Karpas-422 (cell line): ENCODE measurements at regions not wholly inside any gene's neighbourhood (a gene's known extent, or its start where the extent isn't known, plus 50 kb on each side); places are given as distances from the start of the nearest gene placed in this dataset.
"Not testable (repeated sequence)": the region's sequence is repeated elsewhere in the genome, so short reads cannot be mapped to it uniquely, and the experiment has no call there.

Source experiments
- DNase-seq: peaks from one replicate; pipeline ENCODE4 v3.0.0-alpha.2; 2015
- H2AFZ ChIP-seq: fragments of 200-600 bp; sonication (generic); 2 replicates; pipeline ENCODE4 v1.6.1; 2014; ENCODE audit warnings: antibody characterized with exemption, low read length, mixed read lengths
- H3K27ac ChIP-seq: fragments of 200-600 bp; sonication (generic); 2 replicates; pipeline ENCODE4 v1.5.1; 2014; ENCODE audit warnings: mild to moderate bottlenecking, low read length, moderate library complexity
- H3K27me3 ChIP-seq: fragments of 200-600 bp; sonication (generic); 2 replicates; pipeline ENCODE4 v1.6.1; 2014; ENCODE audit warnings: low read length, mixed read lengths
- H3K36me3 ChIP-seq: fragments of 200-600 bp; sonication (generic); 2 replicates; pipeline ENCODE4 v1.6.1; 2014; ENCODE audit warnings: low read length, mixed read lengths; ENCODE audit not compliant: insufficient read depth
- H3K4me1 ChIP-seq: fragments of 200-600 bp; sonication (generic); 2 replicates; pipeline ENCODE4 v1.6.1; 2014; ENCODE audit warnings: mild to moderate bottlenecking, low read length, mixed read lengths
- H3K4me2 ChIP-seq: fragments of 200-600 bp; sonication (generic); 2 replicates; pipeline ENCODE4 v1.6.1; 2014; ENCODE audit warnings: low read length, low read depth, mild to moderate bottlenecking; ENCODE audit not compliant: poor library complexity, severe bottlenecking
- H3K4me3 ChIP-seq: fragments of 200-600 bp; sonication (generic); 2 replicates; pipeline ENCODE4 v1.5.1; 2014; ENCODE audit warnings: mild to moderate bottlenecking, antibody characterized with exemption, low read length, mixed read lengths
- H3K79me2 ChIP-seq: fragments of 200-600 bp; sonication (generic); 2 replicates; pipeline ENCODE4 v1.6.1; 2014; ENCODE audit warnings: mild to moderate bottlenecking, low read length, mixed read lengths
- H3K9ac ChIP-seq: fragments of 200-600 bp; sonication (generic); 2 replicates; pipeline ENCODE4 v1.6.0; 2014; ENCODE audit warnings: low read length
- H3K9me2 ChIP-seq: fragments of 200-600 bp; sonication (generic), shearing (Covaris generic); replicated peaks from 2 replicates; pipeline ENCODE4 v1.6.0; 2014; ENCODE audit warnings: mild to moderate bottlenecking, low read length, moderate library complexity; ENCODE audit not compliant: insufficient read depth
- H3K9me3 ChIP-seq: fragments of 300-700, 200-600 bp; sonication (generic); 2 replicates; pipeline ENCODE4 v1.6.1; 2014; ENCODE audit warnings: low read length, mixed read lengths
- H4K20me1 ChIP-seq: fragments of 200-600 bp; sonication (generic); 2 replicates; pipeline ENCODE4 v1.6.1; 2014; ENCODE audit warnings: mild to moderate bottlenecking, antibody characterized with exemption, low read length, low read depth; ENCODE audit not compliant: insufficient read depth

GRCh38 chr2:2730301-2730833 is 399.3 kb upstream of the MYT1L start:
- Histone ChIP-seq H3K9me2 (no peaks in the 10 kb centered on the region), H2AFZ (no peak overlapping the region), H3K4me3 (no peak overlapping the region), H3K27me3 (no peaks in the 10 kb centered on the region), H3K9me3 (no peaks in the 10 kb centered on the region), H3K9ac (no peak overlapping the region), H4K20me1 (no peaks in the 10 kb centered on the region), H3K79me2 (no peaks in the 10 kb centered on the region), H3K4me2 (no peak overlapping the region), H3K36me3 (no peaks in the 10 kb centered on the region), H3K27ac (no peak overlapping the region), H3K4me1 (no peaks in the 10 kb centered on the region)
- DNase-seq: no peak

GRCh38 chr2:2729246-2729645 is 398.2 kb upstream of the MYT1L start:
- H3K9me2 ChIP-seq: no peaks in the 10 kb centered on the region
- no peaks in the 10 kb centered on the region for H3K4me1 ChIP-seq
- no peak overlapping the region for H3K4me3 ChIP-seq
- no peaks in the 10 kb centered on the region for H3K36me3 ChIP-seq
- no peaks in the 10 kb centered on the region for H4K20me1 ChIP-seq
- H3K27ac ChIP-seq: no peak overlapping the region
- no peaks in the 10 kb centered on the region for H3K79me2 ChIP-seq
- no peak overlapping the region for H3K9ac ChIP-seq
- H3K27me3 ChIP-seq: no peaks in the 10 kb centered on the region
- H3K4me2 ChIP-seq: no peak overlapping the region
- no peaks in the 10 kb centered on the region for H3K9me3 ChIP-seq
- DNase-seq: no peak
- no peak overlapping the region for H2AFZ ChIP-seq

- H2AFZ ChIP-seq: no peak overlapping the region
These were observed 397.6 kb upstream of the MYT1L start for GRCh38 chr2:2728635-2729034.

GRCh38 chr2:2727876-2728511 is 396.9 kb upstream of the MYT1L start:
- no peak overlapping the region for H3K9ac ChIP-seq
- no peaks in the 10 kb centered on the region for H3K79me2 ChIP-seq
- no peaks in the 10 kb centered on the region for H3K4me1 ChIP-seq
- no peaks in the 10 kb centered on the region for H3K36me3 ChIP-seq
- no peak overlapping the region for H3K4me2 ChIP-seq
- no peak overlapping the region for H3K4me3 ChIP-seq
- H4K20me1 ChIP-seq: no peaks in the 10 kb centered on the region
- H3K27ac ChIP-seq: no peak overlapping the region
- no peaks in the 10 kb centered on the region for H3K27me3 ChIP-seq
- H3K9me3 ChIP-seq: no peaks in the 10 kb centered on the region
- no peak overlapping the region for H2AFZ ChIP-seq
- no peaks in the 10 kb centered on the region for H3K9me2 ChIP-seq
- no peak for DNase-seq

More at GRCh38 chr2:2728635-2729034, 397.6 kb upstream of the MYT1L start:
- no peaks in the 10 kb centered on the region for H3K9me3 ChIP-seq
- H3K27me3 ChIP-seq: no peaks in the 10 kb centered on the region
- no peaks in the 10 kb centered on the region for H3K9me2 ChIP-seq
- H3K4me3 ChIP-seq: no peak overlapping the region
- H3K79me2 ChIP-seq: no peaks in the 10 kb centered on the region
- H3K36me3 ChIP-seq: no peaks in the 10 kb centered on the region
- no peak for DNase-seq
- H3K4me1 ChIP-seq: no peaks in the 10 kb centered on the region
- no peak overlapping the region for H3K4me2 ChIP-seq
- H3K27ac ChIP-seq: no peak overlapping the region
- no peaks in the 10 kb centered on the region for H4K20me1 ChIP-seq
- H3K9ac ChIP-seq: no peak overlapping the region

GRCh38 chr2:2726163-2726562 is 395.1 kb upstream of the MYT1L start:
- no peak overlapping the region for H3K27ac ChIP-seq
- no peak overlapping the region for H3K4me3 ChIP-seq
- no peaks in the 10 kb centered on the region for H3K4me1 ChIP-seq
- H3K9me2 ChIP-seq: no peaks in the 10 kb centered on the region
- no peaks in the 10 kb centered on the region for H3K36me3 ChIP-seq
- DNase-seq: no peak
- H3K4me2 ChIP-seq: no peak overlapping the region
- no peaks in the 10 kb centered on the region for H3K79me2 ChIP-seq
- H3K9me3 ChIP-seq: no peaks in the 10 kb centered on the region
- no peaks in the 10 kb centered on the region for H4K20me1 ChIP-seq
- H2AFZ ChIP-seq: no peak overlapping the region
- H3K27me3 ChIP-seq: no peaks in the 10 kb centered on the region
- no peak overlapping the region for H3K9ac ChIP-seq

- Histone ChIP-seq H3K27me3 (no peaks in the 10 kb centered on the region), H3K36me3 (no peaks in the 10 kb centered on the region), H3K4me3 (no peak overlapping the region), H3K27ac (no peak overlapping the region), H3K9ac (no peak overlapping the region), H3K4me1 (no peaks in the 10 kb centered on the region), H3K79me2 (no peaks in the 10 kb centered on the region), H2AFZ (no peak overlapping the region), H3K9me2 (no peaks in the 10 kb centered on the region), H3K4me2 (no peak overlapping the region), H4K20me1 (no peaks in the 10 kb centered on the region), H3K9me3 (no peaks in the 10 kb centered on the region)
- no peak for DNase-seq
These were observed 392.0 kb upstream of the MYT1L start for GRCh38 chr2:2723064-2723463.

GRCh38 chr2:2721296-2721835 is 390.3 kb upstream of the MYT1L start:
- H3K9me2 ChIP-seq: no peaks in the 10 kb centered on the region
- no peak overlapping the region for H3K4me3 ChIP-seq
- H3K9me3 ChIP-seq: no peaks in the 10 kb centered on the region
- H3K9ac ChIP-seq: no peak overlapping the region
- no peaks in the 10 kb centered on the region for H3K36me3 ChIP-seq
- no peaks in the 10 kb centered on the region for H3K4me1 ChIP-seq
- no peak for DNase-seq
- no peak overlapping the region for H3K4me2 ChIP-seq
- no peak overlapping the region for H3K27ac ChIP-seq
- H2AFZ ChIP-seq: no peak overlapping the region
- H3K27me3 ChIP-seq: no peaks in the 10 kb centered on the region
- H4K20me1 ChIP-seq: no peaks in the 10 kb centered on the region
- H3K79me2 ChIP-seq: no peaks in the 10 kb centered on the region

- H3K36me3 ChIP-seq, H3K4me2 ChIP-seq, H3K79me2 ChIP-seq, H3K27ac ChIP-seq, H3K9me3 ChIP-seq, H3K4me3 ChIP-seq, DNase-seq, H3K9me2 ChIP-seq, H2AFZ ChIP-seq, H3K9ac ChIP-seq, H4K20me1 ChIP-seq, H3K27me3 ChIP-seq, H3K4me1 ChIP-seq: not testable (repeated sequence)
These were observed 389.7 kb upstream of the MYT1L start for GRCh38 chr2:2720806-2721205.
